Neuronal stem cell (in vitro differentiated cells): ENCODE measurements at regions not wholly inside any gene's neighbourhood (a gene's known extent, or its start where the extent isn't known, plus 50 kb on each side); places are given as distances from the start of the nearest gene placed in this dataset.

Experiments used
- DNase-seq: peaks from one replicate; pipeline ENCODE4 v3.0.0-alpha.2; 2013; ENCODE audit warnings: low spot score
- H2AFZ ChIP-seq: one replicate; pipeline ENCODE4 v1.6.1; 2013; ENCODE audit warnings: mild to moderate bottlenecking, low read length, inconsistent platforms
- H2AK5ac ChIP-seq: 2 replicates; pipeline ENCODE4 v1.6.1; 2013; ENCODE audit warnings: low read depth, mild to moderate bottlenecking, inconsistent platforms, low read length, moderate library complexity, mixed read lengths
- H2BK120ac ChIP-seq: 2 replicates; pipeline ENCODE4 v1.6.1; 2013; ENCODE audit warnings: low read depth, mild to moderate bottlenecking, inconsistent platforms, low read length, moderate library complexity, mixed read lengths
- H2BK12ac ChIP-seq: one replicate; pipeline ENCODE4 v1.6.1; 2013; ENCODE audit warnings: low read length, inconsistent platforms
- H2BK15ac ChIP-seq: 2 replicates; pipeline ENCODE4 v1.6.1; 2013; ENCODE audit warnings: mild to moderate bottlenecking, low read length, inconsistent platforms, mixed read lengths
- H2BK5ac ChIP-seq: one replicate; pipeline ENCODE4 v1.6.1; 2013; ENCODE audit warnings: inconsistent platforms, mild to moderate bottlenecking, low read length, moderate library complexity
- H3K14ac ChIP-seq: one replicate; pipeline ENCODE4 v1.6.1; 2013; ENCODE audit warnings: low read length, inconsistent platforms
- H3K18ac ChIP-seq: 2 replicates; pipeline ENCODE4 v1.6.1; 2013; ENCODE audit warnings: low read length, inconsistent platforms
- H3K23ac ChIP-seq: 2 replicates; pipeline ENCODE4 v1.6.1; 2013; ENCODE audit warnings: low read depth, mild to moderate bottlenecking, mixed read lengths, low read length, inconsistent platforms; ENCODE audit not compliant: poor library complexity
- H3K27ac ChIP-seq: replicated peaks from 3 replicates; pipeline ENCODE4 v1.5.1; 2013; ENCODE audit warnings: low read length, inconsistent platforms
- H3K27me3 ChIP-seq, 3 experiments: 2 replicates each; pipeline ENCODE4 v1.6.1; 2013; ENCODE audit warnings: low read length in 3 of 3, mild to moderate bottlenecking in 2 of 3, inconsistent platforms in 1 of 3, low read depth in 1 of 3, mixed read lengths in 1 of 3, moderate library complexity in 1 of 3; ENCODE audit not compliant: control insufficient read depth in 3 of 3, insufficient read depth in 3 of 3
- H3K36me3 ChIP-seq, 2 donors: replicated peaks in 1 of 2; 2 replicates each; pipeline ENCODE4 v1.6.1; 2013; ENCODE audit warnings: low read length in 2 of 2; ENCODE audit not compliant: control insufficient read depth in 2 of 2, insufficient read depth in 2 of 2
- H3K4ac ChIP-seq: 2 replicates; pipeline ENCODE4 v1.6.1; 2013; ENCODE audit warnings: inconsistent platforms, mild to moderate bottlenecking, low read length, moderate library complexity
- H3K4me1 ChIP-seq, 2 donors: 1 replicate in 1 of 2; 2 replicates in 1 of 2; pipeline ENCODE4 v1.6.1; 2013; ENCODE audit warnings: low read length in 2 of 2, low read depth in 1 of 2; ENCODE audit not compliant: control insufficient read depth in 2 of 2, insufficient read depth in 1 of 2
- H3K4me2 ChIP-seq: one replicate; pipeline ENCODE4 v1.6.1; 2013; ENCODE audit warnings: mild to moderate bottlenecking, low read length, inconsistent platforms; ENCODE audit not compliant: insufficient read depth, poor library complexity, severe bottlenecking
- H3K4me3 ChIP-seq, 2 donors: 2 replicates each; pipeline ENCODE4 v1.5.1; 2013; ENCODE audit warnings: low read length in 2 of 2, mild to moderate bottlenecking in 2 of 2, inconsistent platforms in 1 of 2, moderate library complexity in 1 of 2
- H3K79me1 ChIP-seq: one replicate; pipeline ENCODE4 v1.6.1; 2013; ENCODE audit warnings: low read depth, mild to moderate bottlenecking, inconsistent platforms, low read length, moderate library complexity
- H3K9ac ChIP-seq: one replicate; pipeline ENCODE4 v1.6.1; 2013; ENCODE audit warnings: mild to moderate bottlenecking, low read depth, low read length, inconsistent platforms; ENCODE audit not compliant: poor library complexity
- H3K9me3 ChIP-seq, 2 donors: replicated peaks in 1 of 2; 2 replicates each; pipeline versions ENCODE3 to v1.6.1; 2013; ENCODE audit warnings: low read length in 2 of 2, mild to moderate bottlenecking in 2 of 2, inconsistent platforms in 1 of 2, low read depth in 1 of 2, mixed read lengths in 1 of 2, moderate library complexity in 1 of 2; ENCODE audit not compliant: control insufficient read depth in 2 of 2, insufficient read depth in 1 of 2
- H4K8ac ChIP-seq: one replicate; pipeline ENCODE4 v1.6.1; 2013; ENCODE audit warnings: low read depth, mild to moderate bottlenecking, inconsistent platforms, low read length, moderate library complexity
- H4K91ac ChIP-seq: one replicate; pipeline ENCODE4 v1.6.1; 2013; ENCODE audit warnings: low read length, low read depth, mild to moderate bottlenecking, inconsistent platforms; ENCODE audit not compliant: poor library complexity
- WGBS, 2 donors: extraction: QIAGEN DNeasy Blood & Tissue Kit; methylation state at CpG; one replicate each; pipeline ENCODE4 v1.1.7; 2013; ENCODE audit warnings: missing lambda C conversion rate in 2 of 2, mixed read lengths in 1 of 2; ENCODE audit not compliant: insufficient read length in 2 of 2, insufficient replicate concordance in 1 of 2; ENCODE audit errors: extremely low coverage in 2 of 2; 5-methylcytosine and 5-hydroxymethylcytosine counted together

DNA sequence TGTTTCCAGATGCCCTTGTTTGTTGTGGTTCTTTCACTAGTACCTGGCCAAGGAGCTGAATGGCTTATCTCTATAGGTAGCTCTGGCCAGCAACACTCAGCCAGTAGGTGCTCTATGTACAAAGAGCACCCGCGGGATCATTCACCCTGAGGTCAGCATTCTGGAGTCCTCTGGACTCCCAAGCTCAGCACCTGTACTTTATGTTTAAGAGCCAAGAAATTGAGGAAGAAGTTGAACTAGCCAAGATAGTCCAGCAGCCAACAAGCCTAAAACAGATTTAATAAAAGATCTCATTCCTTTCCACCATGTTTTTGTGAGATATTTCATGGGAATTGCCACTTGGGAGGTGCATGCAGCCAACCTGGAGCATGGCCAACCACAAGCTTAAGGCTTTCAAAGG is 242.6 kb upstream of the PAPPA start:
- Histone ChIP-seq H2AFZ (no peak overlapping the region), H3K4me3 (no peak overlapping the region), H2BK120ac (no peak overlapping the region), H3K36me3 (no peaks in the 10 kb centered on the region), H3K4ac (no peak overlapping the region), H3K4me1 (peaks cover 0 to 2% of the 10 kb centered on the region in 2 donors), H3K79me1 (no peaks in the 10 kb centered on the region), H3K27ac (no peak overlapping the region), H3K27me3 (peaks cover 0 to 2% (median 0%) of the 10 kb centered on the region in 3 experiments), H4K8ac (no peak overlapping the region), H4K91ac (no peak overlapping the region), H3K14ac (no peak overlapping the region), H3K23ac (no peak overlapping the region), H2AK5ac (no peak overlapping the region), H2BK5ac (no peak overlapping the region), H2BK12ac (no peak overlapping the region), H2BK15ac (no peak overlapping the region), H3K9me3 (no peaks in the 10 kb centered on the region), H3K9ac (no peak overlapping the region), H3K4me2 (no peak overlapping the region), H3K18ac (no peak overlapping the region)
- DNase-seq = no peak
- WGBS, 2 donors = no CpG with 5 or more reads among the region's 2 CpGs

DNA sequence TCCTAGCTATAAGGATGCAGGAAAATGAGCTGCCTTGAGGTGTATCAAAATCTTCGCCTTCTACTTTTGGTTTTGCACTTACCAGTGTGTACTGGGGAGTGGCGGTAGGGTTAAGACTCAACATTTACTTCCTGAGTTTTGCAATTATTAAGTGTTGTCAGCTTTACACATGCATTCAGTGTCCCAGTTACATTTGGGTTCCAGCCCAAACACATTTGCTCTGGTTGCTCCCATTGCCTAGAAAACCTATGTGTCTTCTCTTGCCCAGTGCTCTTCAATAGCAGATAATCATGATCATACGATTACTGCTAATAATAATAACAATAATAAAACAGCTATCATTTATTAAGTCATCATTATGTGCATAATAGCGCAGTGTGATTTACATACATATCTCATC is 241.5 kb upstream of the PAPPA start:
- H2BK15ac ChIP-seq = no peak overlapping the region
- H2BK120ac ChIP-seq = no peak overlapping the region
- no peak overlapping the region for H3K9ac ChIP-seq
- no peak overlapping the region for H2BK12ac ChIP-seq
- no peak overlapping the region for H3K4me2 ChIP-seq
- H3K79me1 ChIP-seq = no peaks in the 10 kb centered on the region
- no peaks in the 10 kb centered on the region for H3K36me3 ChIP-seq
- no peak overlapping the region for H3K18ac ChIP-seq
- H3K4me1 ChIP-seq = peaks cover 0 to 2% of the 10 kb centered on the region in 2 donors
- WGBS, 2 donors = no CpG with 5 or more reads among the region's 4 CpGs
- H3K27ac ChIP-seq = no peak overlapping the region
- H2AFZ ChIP-seq = no peak overlapping the region
- no peak overlapping the region for H4K91ac ChIP-seq
- peaks cover 0 to 2% (median 0%) of the 10 kb centered on the region in 3 experiments for H3K27me3 ChIP-seq
- no peak for DNase-seq
- no peak overlapping the region for H3K14ac ChIP-seq
- H4K8ac ChIP-seq = no peak overlapping the region
- H3K9me3 ChIP-seq = no peaks in the 10 kb centered on the region
- no peak overlapping the region for H2BK5ac ChIP-seq
- no peak overlapping the region for H3K4ac ChIP-seq
- H3K23ac ChIP-seq = no peak overlapping the region
- no peak overlapping the region for H3K4me3 ChIP-seq
- H2AK5ac ChIP-seq = no peak overlapping the region

DNA sequence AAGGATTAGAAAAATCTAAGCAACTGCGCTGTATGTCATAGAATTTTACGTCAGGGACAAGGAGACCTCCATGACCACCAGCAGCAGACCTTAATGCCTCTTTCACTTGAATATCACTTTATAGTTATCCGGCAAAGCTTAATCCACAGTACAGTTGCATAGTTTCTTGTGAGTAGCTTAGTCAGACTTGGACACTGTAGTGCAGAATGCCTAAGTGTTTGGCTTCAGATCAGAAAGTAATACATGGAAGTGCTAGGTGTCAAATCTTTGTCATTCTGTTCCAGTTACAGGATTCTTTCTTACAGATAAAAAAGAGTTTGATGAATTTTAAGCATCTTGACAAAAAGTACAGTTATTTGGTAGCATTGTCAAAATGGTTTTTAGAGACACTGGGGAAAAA is 239.9 kb upstream of the PAPPA start:
- H4K91ac ChIP-seq = no peak overlapping the region
- no peak overlapping the region for H2BK12ac ChIP-seq
- H3K14ac ChIP-seq = no peak overlapping the region
- peaks cover 0 to 2% of the 10 kb centered on the region in 2 donors for H3K4me1 ChIP-seq
- H4K8ac ChIP-seq = no peak overlapping the region
- no peaks in the 10 kb centered on the region for H3K9me3 ChIP-seq
- H3K4me2 ChIP-seq = no peak overlapping the region
- H3K4me3 ChIP-seq = no peak overlapping the region
- no peaks in the 10 kb centered on the region for H3K27me3 ChIP-seq
- WGBS, 2 donors = no CpG with 5 or more reads among the region's 3 CpGs
- H2BK120ac ChIP-seq = no peak overlapping the region
- no peak for DNase-seq
- H3K4ac ChIP-seq = no peak overlapping the region
- no peaks in the 10 kb centered on the region for H3K36me3 ChIP-seq
- no peak overlapping the region for H2BK15ac ChIP-seq
- no peak overlapping the region for H3K9ac ChIP-seq
- no peak overlapping the region for H2AK5ac ChIP-seq
- no peak overlapping the region for H3K23ac ChIP-seq
- H3K18ac ChIP-seq = no peak overlapping the region
- H3K27ac ChIP-seq = no peak overlapping the region
- no peak overlapping the region for H2BK5ac ChIP-seq
- no peak overlapping the region for H2AFZ ChIP-seq
- H3K79me1 ChIP-seq = no peaks in the 10 kb centered on the region

DNA sequence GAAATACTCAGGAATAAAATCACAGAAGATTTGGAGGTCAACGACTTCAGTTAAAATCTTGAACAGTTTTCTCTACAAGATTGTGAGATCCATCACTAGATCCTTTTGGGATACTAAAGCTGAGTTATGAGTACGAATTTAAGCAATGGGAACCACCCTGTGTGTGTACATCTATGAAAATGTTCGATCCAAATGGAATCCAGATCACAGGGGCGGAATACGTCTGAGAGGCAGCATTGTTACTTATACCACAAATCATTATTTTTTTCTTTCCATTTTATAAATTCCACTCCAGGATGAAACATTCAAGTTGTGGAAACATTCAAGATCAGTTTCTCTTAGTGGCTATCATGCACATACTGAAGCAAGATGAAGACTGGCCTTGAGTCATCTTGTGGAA is 239.3 kb upstream of the PAPPA start:
- Histone ChIP-seq H3K36me3 (no peaks in the 10 kb centered on the region), H2BK5ac (no peak overlapping the region), H4K8ac (no peak overlapping the region), H3K4me1 (no peaks in the 10 kb centered on the region), H3K79me1 (no peaks in the 10 kb centered on the region), H3K9me3 (no peaks in the 10 kb centered on the region), H3K23ac (no peak overlapping the region), H2BK120ac (no peak overlapping the region), H2BK12ac (no peak overlapping the region), H2BK15ac (no peak overlapping the region), H2AK5ac (no peak overlapping the region), H3K14ac (no peak overlapping the region), H3K4me2 (no peak overlapping the region), H3K27me3 (no peaks in the 10 kb centered on the region), H3K4ac (no peak overlapping the region), H4K91ac (no peak overlapping the region), H2AFZ (no peak overlapping the region), H3K27ac (no peak overlapping the region), H3K9ac (no peak overlapping the region), H3K4me3 (no peak overlapping the region), H3K18ac (no peak overlapping the region)
- no peak for DNase-seq
- no CpG with 5 or more reads among the region's 5 CpGs for WGBS, 2 donors
